ENCODE measurements at regions not wholly inside any gene's neighbourhood (a gene's known extent, or its start where the extent isn't known, plus 50 kb on each side); places are given as distances from the start of the nearest gene placed in this dataset.

- Histone ChIP-seq H3K27me3 (ENCODE audit: control insufficient read depth, insufficient read depth, low read length) (peaks cover 15% of the 10 kb centered on the region; the same call in 1 of the 2 replicates), H4K91ac (ENCODE audit: insufficient read depth, low read depth, low read length) (no peak overlapping the region), H3K23ac (ENCODE audit: low read depth, low read length) (no peak overlapping the region), H3K18ac (ENCODE audit: low read depth, low read length) (no peak overlapping the region), H3K79me1 (ENCODE audit: low read depth in 1 of 2, low read length in 2 of 2) (no peaks in the 10 kb centered on the region), H3K9ac (ENCODE audit: low read depth, low read length) (no peak overlapping the region), H3K4ac (ENCODE audit: low read depth, low read length) (no peak overlapping the region), H3K4me3 (ENCODE audit: insufficient read depth, low read depth, low read length) (no peak overlapping the region), H3K36me3 (ENCODE audit: control insufficient read depth, insufficient read depth, low read length) (no peaks in the 10 kb centered on the region), H3K27ac (ENCODE audit: insufficient read depth, low read length) (no peak overlapping the region), H2AK9ac (replicated peaks; ENCODE audit: low read depth, low read length, poor library complexity) (peak overlapping the region; percentile 42), H3K14ac (replicated peaks; ENCODE audit: low read depth, low read length) (no peak overlapping the region), H4K8ac (ENCODE audit: low read depth in 2 of 2, low read length in 2 of 2) (no peak overlapping the region), H4K20me1 (ENCODE audit: insufficient read depth, low read length) (no peaks in the 10 kb centered on the region), H3K4me2 (ENCODE audit: low read depth, low read length) (no peak overlapping the region), H3K56ac (ENCODE audit: extremely low read depth, insufficient read depth, low read length) (no peak overlapping the region), H2BK20ac (ENCODE audit: low read depth, low read length) (no peak overlapping the region), H4K5ac (ENCODE audit: low read depth, low read length) (no peak overlapping the region), H2BK120ac (ENCODE audit: low read depth, low read length) (no peak overlapping the region), H2BK15ac (ENCODE audit: low read depth, low read length) (no peak overlapping the region), H2BK5ac (ENCODE audit: low read depth, low read length, poor library complexity, severe bottlenecking) (no peak overlapping the region), H3K9me3 (ENCODE audit: control insufficient read depth, insufficient read depth, low read length) (no peaks in the 10 kb centered on the region), H3K4me1 (ENCODE audit: control insufficient read depth, insufficient read depth, low read length) (no peaks in the 10 kb centered on the region), H2AK5ac (ENCODE audit: low read depth, low read length) (no peak overlapping the region), H2AFZ (replicated peaks; ENCODE audit: low read length, poor library complexity) (no peak overlapping the region), H3K9me1 (ENCODE audit: insufficient read depth, low read length) (no peaks in the 10 kb centered on the region)
- POLR2A ChIA-PET (ENCODE audit: unreplicated experiment), result no interaction called here
- CTCF ChIA-PET, result no interaction called here
- no peak for ATAC-seq (ENCODE audit: low read depth)
- WGBS, 2 experiments (ENCODE audit: extremely low coverage in 2 of 2, insufficient read length in 1 of 2), result 44% methylated on average over 6 of the region's 20 CpGs; no CpG with 5 or more reads in 1 of the 2 experiments
- in situ Hi-C loops (cut with MboI; ENCODE audit: low sequenced_read_pairs), result no loop called here
- peak; percentile 11 for DNase-seq
- TF ChIP-seq SMC3 (IDR thresholded peaks at IDR 0.05; ENCODE audit: low read depth, low read length), result no peak
- no peak for TF ChIP-seq CEBPB (IDR thresholded peaks at IDR 0.05; ENCODE audit: low read depth, low read length)
- no peak for TF ChIP-seq RAD21 (IDR thresholded peaks at IDR 0.05; ENCODE audit: low read length)
- no peak for TF ChIP-seq ELK1 (IDR thresholded peaks at IDR 0.05; ENCODE audit: borderline replicate concordance, low read depth, low read length)
- BruUV-seq (replicated peaks), result no TSS peak
- dilution Hi-C loops (cut with HindIII; ENCODE audit: low sequenced_read_pairs, unreplicated experiment), result no loop called here
- intact Hi-C loops (cut with micrococcal nuclease), result no loop called here
Measured at GRCh38 chr14:101119830-101120571, 216.5 kb upstream of the RTL1 start.
